Panc1 (cell line): ENCODE measurements at regions not wholly inside any gene's neighbourhood (a gene's known extent, or its start where the extent isn't known, plus 50 kb on each side); places are given as distances from the start of the nearest gene placed in this dataset.

Source experiments
- ATAC-seq: fragments of 200-7000 bp; cut with Tn5 transposase; 2 replicates; pipeline ENCODE4 v1.9.1; 2020; ENCODE audit warnings: mild to moderate bottlenecking, moderate library complexity
- BruUV-seq: library from RNA; stranded (reverse); fragments of 400-500 nt; replicated peaks from 2 replicates; lab custom pipeline; 2021; lab: Mats Ljungman, UMichigan
- CTCF ChIA-PET: fragments of 300-600 bp; sonication (Branson Sonifier 250); formaldehyde crosslinking; loops from one replicate; lab custom pipeline; 2022; ENCODE audit warnings: antibody characterized with exemption; lab: Charles Lee
- POLR2A ChIA-PET: fragments of 300-600 bp; sonication (Branson Sonifier 250); formaldehyde crosslinking; loops from one replicate; lab custom pipeline; 2022; ENCODE audit warnings: antibody characterized with exemption; lab: Charles Lee
- DNase-seq: peaks from one replicate; pipeline ENCODE4 v3.0.0-alpha.2; 2010; ENCODE audit warnings: low read depth, low spot score
- H3K27ac ChIP-seq: 2 replicates; pipeline ENCODE4 v1.5.1; 2011; ENCODE audit warnings: mild to moderate bottlenecking, low read length, inconsistent platforms
- H3K27me3 ChIP-seq: fragments of 200-500 bp; sonication (Bioruptor generic); 2 replicates; pipeline ENCODE4 v1.6.0; 2014; ENCODE audit warnings: low read length, inconsistent platforms; ENCODE audit not compliant: control insufficient read depth, insufficient read depth
- H3K36me3 ChIP-seq: fragments of 200-500 bp; sonication (Bioruptor generic); 2 replicates; pipeline ENCODE4 v1.5.1; 2014; ENCODE audit warnings: inconsistent platforms, mild to moderate bottlenecking, low read length, moderate library complexity; ENCODE audit not compliant: control insufficient read depth, insufficient read depth
- H3K4me1 ChIP-seq: 2 replicates; pipeline ENCODE4 v1.5.1; 2011; ENCODE audit warnings: inconsistent platforms, mild to moderate bottlenecking, low read length, moderate library complexity; ENCODE audit not compliant: control insufficient read depth, insufficient read depth
- H3K4me3 ChIP-seq, 2 experiments: 2 replicates each; pipeline ENCODE4 v1.5.1; 2011 to 2012; ENCODE audit warnings: low read depth in 2 of 2, low read length in 2 of 2, mild to moderate bottlenecking in 2 of 2, inconsistent platforms in 1 of 2, moderate library complexity in 1 of 2
- H3K9me3 ChIP-seq: fragments of 200-500 bp; sonication (Bioruptor generic); 2 replicates; pipeline ENCODE4 v1.5.1; 2014; ENCODE audit warnings: low read depth, mild to moderate bottlenecking, inconsistent platforms, low read length, moderate library complexity; ENCODE audit not compliant: control insufficient read depth, insufficient read depth
- CTCF ChIP-seq: fragments of 450-650 bp; IDR thresholded peaks from 2 replicates; pipeline ENCODE4 v1.5.1; 2017; ENCODE audit warnings: mild to moderate bottlenecking
- POLR2AphosphoS5 ChIP-seq: IDR thresholded peaks from 2 replicates; pipeline ENCODE4 v1.6.1; 2012; ENCODE audit warnings: mild to moderate bottlenecking, low read depth, low read length, moderate library complexity
- REST ChIP-seq, 2 experiments: IDR thresholded peaks; 2 replicates each; pipeline ENCODE4 v1.6.1; 2011 to 2012; ENCODE audit warnings: low read depth in 2 of 2, control low read depth in 1 of 2, low read length in 1 of 2, mild to moderate bottlenecking in 1 of 2, moderate library complexity in 1 of 2; ENCODE audit not compliant: insufficient read depth in 1 of 2
- SIN3A ChIP-seq: IDR thresholded peaks from 2 replicates; pipeline ENCODE4 v1.6.1; 2012; ENCODE audit warnings: low read depth, mild to moderate bottlenecking, low read length, moderate library complexity, borderline replicate concordance; ENCODE audit not compliant: insufficient read depth
- TCF7L2 ChIP-seq: IDR thresholded peaks from 2 replicates; pipeline ENCODE4 v1.6.1; 2011; ENCODE audit warnings: mild to moderate bottlenecking, low read depth, low read length, inconsistent platforms
- in situ Hi-C: cut with HindIII; loops from 2 replicates; pipeline ENCODE4 v1.10.0; 2016; ENCODE audit warnings: low sequenced_read_pairs, low pct_unique_long_range_greater_than_20kb
- intact Hi-C: fragments of 100-400 bp; cut with micrococcal nuclease; formaldehyde crosslinking; loops from one replicate; pipeline ENCODE4 v1.10.0; 2022; ENCODE audit not compliant: unreplicated experiment

- no peaks in the 10 kb centered on the region for H3K4me1 ChIP-seq
- no peaks in the 10 kb centered on the region for H3K9me3 ChIP-seq
- no peak overlapping the region for H3K27ac ChIP-seq
- no peak overlapping the region for H3K4me3 ChIP-seq
- H3K27me3 ChIP-seq = no peaks in the 10 kb centered on the region
- no peak for DNase-seq
- TF ChIP-seq SIN3A (no peak), TCF7L2 (no peak), POLR2AphosphoS5 (no peak), REST (IDR thresholded peaks at IDR 0.05; ENCODE audit: insufficient read depth in 1 of 2, low read depth in 2 of 2, low read length in 1 of 2) (no peak)
- CTCF ChIA-PET = interaction anchor here (0.6 kb wide), 1 partner anchor 740 kb away, joined by 3 read pairs; no protein-coding TSS in a partner anchor
- no peaks in the 10 kb centered on the region for H3K36me3 ChIP-seq
- POLR2A ChIA-PET = no interaction called here
- BruUV-seq = no TSS peak
- intact Hi-C loops = no loop called here
- no peak for ATAC-seq
- in situ Hi-C loops = no loop called here
Observed at GRCh38 chrX:6614506-6614905, 79.6 kb upstream of the VCX3A start.

GRCh38 chrX:6599230-6599860 is 64.4 kb upstream of the VCX3A start:
- Histone ChIP-seq H3K27ac (no peak overlapping the region), H3K27me3 (no peaks in the 10 kb centered on the region), H3K4me1 (no peaks in the 10 kb centered on the region), H3K9me3 (no peaks in the 10 kb centered on the region), H3K36me3 (no peaks in the 10 kb centered on the region), H3K4me3 (no peak overlapping the region)
- intact Hi-C loops (no loop called here), in situ Hi-C loops (no loop called here)
- ATAC-seq (no peak), DNase-seq (no peak)
- no peak for TF ChIP-seq CTCF
- no peak for TF ChIP-seq TCF7L2
- no peak for TF ChIP-seq REST (IDR thresholded peaks at IDR 0.05; ENCODE audit: insufficient read depth in 1 of 2, low read depth in 2 of 2, low read length in 1 of 2)
- no TSS peak for BruUV-seq
- POLR2A ChIA-PET = no interaction called here
- CTCF ChIA-PET = no interaction called here
